Tibial artery (tissue), 4 donors: ENCODE measurements at regions not wholly inside any gene's neighbourhood (a gene's known extent, or its start where the extent isn't known, plus 50 kb on each side); places are given as distances from the start of the nearest gene placed in this dataset.

Experiments
- DNase-seq, 2 donors: peaks; one replicate each; pipeline ENCODE4 v3.0.0-alpha.2; 2019
- H3K27ac ChIP-seq, 2 donors: fragments of 200-600 bp; sonication (generic) in 1 of 2; 1 replicate in 1 of 2; 2 replicates in 1 of 2; pipeline ENCODE4 v1.5.1; 2018 to 2019; ENCODE audit warnings: mild to moderate bottlenecking in 1 of 2
- H3K27me3 ChIP-seq, 2 donors: fragments of 200-600 bp; sonication (generic) in 1 of 2; one replicate each; pipeline versions ENCODE4 v1.5.1 to v1.6.0; 2016 to 2019
- H3K36me3 ChIP-seq, 3 donors: fragments of 200-600 bp; sonication (generic) in 2 of 3; one replicate each; pipeline ENCODE4 v1.5.1; 2016 to 2019; ENCODE audit warnings: mild to moderate bottlenecking in 2 of 3
- H3K4me1 ChIP-seq, 4 donors: fragments of 200-600 bp; sonication (generic) in 2 of 4; 1 replicate in 3 of 4; 2 replicates in 1 of 4; pipeline ENCODE4 v1.5.1; 2016 to 2019
- H3K4me3 ChIP-seq, 2 donors: fragments of 200-600 bp; sonication (generic) in 1 of 2; 1 replicate in 1 of 2; 2 replicates in 1 of 2; pipeline ENCODE4 v1.5.1; 2018 to 2019; ENCODE audit warnings: mild to moderate bottlenecking in 2 of 2
- H3K9me3 ChIP-seq, 3 donors: fragments of 200-600 bp; sonication (generic) in 1 of 3; one replicate each; pipeline ENCODE4 v1.5.1; 2016 to 2019
- intact Hi-C: fragments of 100-400 bp; cut with DNase I; formaldehyde crosslinking; loops from one replicate; pipeline ENCODE4 v1.15.0; 2023; ENCODE audit warnings: low total_unique reads
- TF ChIP-seq, protein P1 (sequence below), 2 experiments: fragments of 200-600 bp in 1 of 2; fragments of 450-650 bp in 1 of 2; IDR thresholded peaks; one replicate each; pipeline ENCODE4 v1.5.1; 2017 to 2019; ENCODE audit warnings: antibody characterized with exemption in 2 of 2, mild to moderate bottlenecking in 1 of 2, moderate library complexity in 1 of 2

DNA sequence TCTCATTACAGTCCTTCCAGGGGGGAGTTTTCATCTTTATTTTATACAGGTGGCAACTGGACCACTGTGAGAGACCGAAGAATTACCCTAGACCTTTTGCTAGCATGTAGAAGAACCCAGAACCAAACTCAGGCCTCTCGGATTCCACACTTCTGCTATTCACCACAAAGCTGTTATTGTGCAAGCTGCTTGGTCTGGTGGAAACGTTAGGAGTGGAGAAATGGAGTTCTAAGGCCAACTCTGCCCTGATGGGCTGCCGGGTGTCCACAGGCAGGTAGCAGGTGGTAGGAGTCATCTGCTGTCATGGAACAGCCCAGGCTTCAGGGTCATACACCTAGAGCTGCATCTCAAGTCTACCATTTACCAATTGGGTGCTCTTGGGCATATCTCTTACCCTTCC, 218.8 kb downstream of the BCL11A start:
- H3K4me3 ChIP-seq = no peak overlapping the region
- no peaks in the 10 kb centered on the region for H3K4me1 ChIP-seq
- intact Hi-C loops = no loop called here
- H3K9me3 ChIP-seq = no peaks in the 10 kb centered on the region
- no peaks in the 10 kb centered on the region for H3K27me3 ChIP-seq
- TF ChIP-seq, protein P1, sequence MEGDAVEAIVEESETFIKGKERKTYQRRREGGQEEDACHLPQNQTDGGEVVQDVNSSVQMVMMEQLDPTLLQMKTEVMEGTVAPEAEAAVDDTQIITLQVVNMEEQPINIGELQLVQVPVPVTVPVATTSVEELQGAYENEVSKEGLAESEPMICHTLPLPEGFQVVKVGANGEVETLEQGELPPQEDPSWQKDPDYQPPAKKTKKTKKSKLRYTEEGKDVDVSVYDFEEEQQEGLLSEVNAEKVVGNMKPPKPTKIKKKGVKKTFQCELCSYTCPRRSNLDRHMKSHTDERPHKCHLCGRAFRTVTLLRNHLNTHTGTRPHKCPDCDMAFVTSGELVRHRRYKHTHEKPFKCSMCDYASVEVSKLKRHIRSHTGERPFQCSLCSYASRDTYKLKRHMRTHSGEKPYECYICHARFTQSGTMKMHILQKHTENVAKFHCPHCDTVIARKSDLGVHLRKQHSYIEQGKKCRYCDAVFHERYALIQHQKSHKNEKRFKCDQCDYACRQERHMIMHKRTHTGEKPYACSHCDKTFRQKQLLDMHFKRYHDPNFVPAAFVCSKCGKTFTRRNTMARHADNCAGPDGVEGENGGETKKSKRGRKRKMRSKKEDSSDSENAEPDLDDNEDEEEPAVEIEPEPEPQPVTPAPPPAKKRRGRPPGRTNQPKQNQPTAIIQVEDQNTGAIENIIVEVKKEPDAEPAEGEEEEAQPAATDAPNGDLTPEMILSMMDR (IDR thresholded peaks at IDR 0.05) = no peak
- H3K36me3 ChIP-seq = no peaks in the 10 kb centered on the region
- H3K27ac ChIP-seq = no peak overlapping the region
- no peak for DNase-seq

DNA sequence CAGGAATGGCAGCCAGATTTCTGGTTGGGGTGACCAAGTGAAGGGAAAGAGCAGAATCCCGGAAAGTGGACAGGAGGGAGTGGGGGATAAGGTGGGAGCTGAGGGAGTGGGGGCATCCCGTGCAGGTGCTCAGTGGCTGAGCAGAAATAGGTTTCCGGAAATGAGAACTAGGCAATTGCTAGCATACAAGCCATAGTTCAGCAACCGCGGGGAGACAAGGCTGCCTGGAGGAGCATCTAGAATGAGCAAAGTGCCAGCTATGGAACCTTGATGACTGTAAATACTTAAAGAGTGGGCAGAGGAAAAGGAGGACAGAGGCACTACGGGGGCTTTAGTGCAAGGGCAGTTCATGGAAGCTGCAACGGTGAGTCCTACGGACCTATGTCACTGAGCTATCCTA, 220.2 kb downstream of the BCL11A start:
- DNase-seq = no peak
- intact Hi-C loops = no loop called here
- Histone ChIP-seq H3K27ac (no peak overlapping the region), H3K9me3 (no peaks in the 10 kb centered on the region), H3K4me3 (no peak overlapping the region), H3K27me3 (no peaks in the 10 kb centered on the region), H3K4me1 (no peaks in the 10 kb centered on the region), H3K36me3 (no peaks in the 10 kb centered on the region)
- TF ChIP-seq, protein P1 (IDR thresholded peaks at IDR 0.05) = no peak

DNA sequence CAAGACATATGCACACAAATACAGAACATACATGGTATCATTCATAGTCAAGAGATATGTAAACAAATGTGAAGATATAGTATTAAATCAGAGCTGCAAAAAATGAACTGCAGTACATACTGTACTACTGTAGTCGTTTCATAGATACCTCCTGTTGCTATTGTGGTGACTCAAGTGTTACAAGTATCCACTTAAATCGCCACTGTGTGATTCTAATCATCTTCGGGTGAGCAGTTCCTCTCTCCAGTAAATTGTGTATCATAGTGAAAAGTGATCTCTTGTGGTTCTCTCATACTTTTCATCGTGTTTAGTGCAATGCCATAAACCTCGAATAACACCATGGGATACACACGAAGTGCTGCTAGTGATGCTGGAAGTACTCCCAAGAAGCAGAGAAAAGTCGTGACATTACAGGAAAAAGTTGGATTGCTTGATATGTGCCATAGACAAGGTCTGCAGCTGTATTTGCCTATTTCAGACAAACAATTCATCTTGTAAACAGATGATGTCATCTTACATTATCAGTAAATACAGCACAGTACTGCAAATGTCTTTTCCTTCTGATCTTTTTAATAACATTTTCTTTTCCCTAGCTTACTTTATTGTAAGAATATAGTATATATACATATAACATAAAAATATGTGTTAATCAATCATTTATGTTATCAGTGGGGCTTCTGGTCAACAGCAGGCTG, 222.2 kb downstream of the BCL11A start:
- Histone ChIP-seq H3K4me3 (no peak overlapping the region), H3K27me3 (no peaks in the 10 kb centered on the region), H3K27ac (no peak overlapping the region), H3K4me1 (no peaks in the 10 kb centered on the region), H3K9me3 (no peaks in the 10 kb centered on the region), H3K36me3 (no peaks in the 10 kb centered on the region)
- TF ChIP-seq, protein P1 (IDR thresholded peaks at IDR 0.05) = no peak
- intact Hi-C loops = no loop called here
- DNase-seq = no peak

DNA sequence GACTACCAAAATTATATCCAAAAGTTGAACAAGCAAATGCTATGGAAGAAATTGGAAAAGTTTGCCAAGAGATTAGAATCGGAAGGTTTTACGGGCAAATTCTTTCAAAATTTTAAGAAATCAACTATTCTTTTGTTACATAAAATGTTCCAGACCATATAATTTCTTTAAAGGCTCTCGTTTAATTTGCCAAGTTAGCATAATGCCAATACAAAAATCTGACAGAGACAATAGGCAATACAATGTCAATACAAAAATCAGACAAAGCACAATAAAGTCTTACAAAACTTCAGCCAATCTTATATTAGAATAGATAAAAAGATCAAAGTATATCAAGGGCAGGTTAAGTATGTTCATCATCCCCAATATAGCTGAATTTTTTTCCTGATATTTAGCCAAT, 224.2 kb downstream of the BCL11A start:
- TF ChIP-seq, protein P1 (IDR thresholded peaks at IDR 0.05) = no peak
- H3K4me1 ChIP-seq = no peaks in the 10 kb centered on the region
- no peak overlapping the region for H3K27ac ChIP-seq
- H3K4me3 ChIP-seq = no peak overlapping the region
- H3K27me3 ChIP-seq = no peaks in the 10 kb centered on the region
- DNase-seq = no peak
- H3K9me3 ChIP-seq = no peaks in the 10 kb centered on the region
- H3K36me3 ChIP-seq = no peaks in the 10 kb centered on the region
- intact Hi-C loops = no loop called here

DNA sequence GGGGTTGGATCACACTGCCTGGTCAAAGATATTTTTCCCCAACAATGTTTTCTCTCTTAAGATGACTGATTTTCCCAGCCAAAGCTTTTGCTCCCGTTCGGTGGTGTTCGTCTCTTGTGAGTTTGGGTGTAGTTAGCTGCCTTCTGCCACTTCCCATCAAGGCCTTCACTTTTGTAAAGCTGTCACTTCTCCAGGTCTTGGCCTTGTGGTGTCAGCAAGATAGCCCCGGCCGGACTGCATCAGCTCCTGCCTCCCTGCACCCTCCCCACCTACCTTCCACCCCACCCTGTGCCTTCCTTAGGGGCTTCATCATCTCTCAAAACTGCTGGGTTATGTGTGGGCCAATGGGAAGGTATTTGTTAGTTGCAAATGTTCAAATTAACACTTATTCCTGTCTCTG, 228.9 kb downstream of the BCL11A start:
- Histone ChIP-seq H3K36me3 (no peaks in the 10 kb centered on the region), H3K9me3 (no peaks in the 10 kb centered on the region), H3K4me1 (no peaks in the 10 kb centered on the region), H3K27ac (no peak overlapping the region), H3K4me3 (no peak overlapping the region), H3K27me3 (no peaks in the 10 kb centered on the region)
- no peak for DNase-seq
- TF ChIP-seq, protein P1 (IDR thresholded peaks at IDR 0.05) = no peak
- intact Hi-C loops = no loop called here

DNA sequence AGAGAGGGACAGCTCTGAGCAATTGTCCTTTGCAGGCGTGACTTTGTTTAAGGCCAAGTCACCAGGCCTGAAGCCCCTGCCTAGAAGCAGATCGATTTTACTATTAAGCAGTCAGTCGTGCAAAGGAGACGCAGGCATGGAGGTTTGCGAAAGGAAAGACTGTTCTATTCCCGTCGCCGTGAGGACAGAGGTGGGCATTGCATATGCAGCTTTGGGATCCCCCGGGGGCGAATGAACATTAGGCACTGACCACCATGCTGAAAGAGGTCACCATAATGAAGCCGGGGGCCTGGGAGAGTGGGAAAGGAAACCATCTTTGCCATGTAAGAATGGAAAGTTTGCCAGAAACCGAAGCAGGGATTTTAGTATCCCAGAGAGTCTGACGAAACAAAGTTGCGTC, 231.6 kb downstream of the BCL11A start:
- intact Hi-C loops = no loop called here
- no peak overlapping the region for H3K27ac ChIP-seq
- TF ChIP-seq, protein P1 (IDR thresholded peaks at IDR 0.05) = no peak

More for the DNA sequence above, 231.6 kb downstream of the BCL11A start:
- Histone ChIP-seq H3K4me1 (no peaks in the 10 kb centered on the region), H3K9me3 (no peaks in the 10 kb centered on the region), H3K4me3 (no peak overlapping the region), H3K36me3 (no peaks in the 10 kb centered on the region), H3K27me3 (no peaks in the 10 kb centered on the region)
- no peak for DNase-seq
